GM06990 (cell line): ENCODE measurements at regions not wholly inside any gene's neighbourhood (a gene's known extent, or its start where the extent isn't known, plus 50 kb on each side); places are given as distances from the start of the nearest gene placed in this dataset.

Source experiments
- DNase-seq: peaks from one replicate; pipeline ENCODE4 v3.0.0-alpha.2; 2011; ENCODE audit not compliant: insufficient read length; ENCODE audit errors: extremely low read depth
- H3K27me3 ChIP-seq: replicated peaks from 2 replicates; pipeline ENCODE4 v1.6.0; 2011; ENCODE audit warnings: low read length; ENCODE audit not compliant: control insufficient read depth, insufficient read depth
- H3K36me3 ChIP-seq: 2 replicates; pipeline ENCODE4 v1.5.1; 2011; ENCODE audit warnings: low read length; ENCODE audit not compliant: control insufficient read depth, insufficient read depth
- H3K4me3 ChIP-seq: replicated peaks from 2 replicates; pipeline ENCODE4 v1.5.1; 2011; ENCODE audit warnings: low read depth, mild to moderate bottlenecking, control low read depth, low read length
- TF ChIP-seq, protein P1 (sequence below): IDR thresholded peaks from 2 replicates; pipeline ENCODE4 v1.5.1; 2011; ENCODE audit warnings: low read length, control low read depth, mild to moderate bottlenecking, inconsistent platforms; ENCODE audit not compliant: insufficient read depth, poor library complexity, severe bottlenecking

DNA sequence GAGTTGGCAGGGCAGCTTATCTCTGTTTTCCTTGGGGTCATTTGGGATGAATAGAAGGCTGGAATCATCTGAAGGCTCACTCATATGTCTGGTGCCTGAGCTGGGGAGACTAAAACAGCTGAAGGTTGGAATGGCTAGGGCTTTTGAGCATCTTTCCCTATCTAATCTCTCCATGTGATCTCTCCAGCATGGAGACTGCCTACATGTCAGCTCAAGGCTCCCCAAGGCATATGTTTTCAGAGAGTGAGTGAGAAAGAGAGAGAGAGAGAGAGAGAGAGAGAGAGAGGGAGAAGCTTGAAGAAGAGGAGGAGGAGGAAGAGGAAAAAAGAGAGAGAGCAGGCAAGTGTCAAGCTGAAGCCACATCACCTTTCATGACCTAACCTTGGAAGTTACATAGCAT, 143.4 kb downstream of the EBLN2 start:
- H3K4me3 ChIP-seq: no peak overlapping the region
- TF ChIP-seq, protein P1, sequence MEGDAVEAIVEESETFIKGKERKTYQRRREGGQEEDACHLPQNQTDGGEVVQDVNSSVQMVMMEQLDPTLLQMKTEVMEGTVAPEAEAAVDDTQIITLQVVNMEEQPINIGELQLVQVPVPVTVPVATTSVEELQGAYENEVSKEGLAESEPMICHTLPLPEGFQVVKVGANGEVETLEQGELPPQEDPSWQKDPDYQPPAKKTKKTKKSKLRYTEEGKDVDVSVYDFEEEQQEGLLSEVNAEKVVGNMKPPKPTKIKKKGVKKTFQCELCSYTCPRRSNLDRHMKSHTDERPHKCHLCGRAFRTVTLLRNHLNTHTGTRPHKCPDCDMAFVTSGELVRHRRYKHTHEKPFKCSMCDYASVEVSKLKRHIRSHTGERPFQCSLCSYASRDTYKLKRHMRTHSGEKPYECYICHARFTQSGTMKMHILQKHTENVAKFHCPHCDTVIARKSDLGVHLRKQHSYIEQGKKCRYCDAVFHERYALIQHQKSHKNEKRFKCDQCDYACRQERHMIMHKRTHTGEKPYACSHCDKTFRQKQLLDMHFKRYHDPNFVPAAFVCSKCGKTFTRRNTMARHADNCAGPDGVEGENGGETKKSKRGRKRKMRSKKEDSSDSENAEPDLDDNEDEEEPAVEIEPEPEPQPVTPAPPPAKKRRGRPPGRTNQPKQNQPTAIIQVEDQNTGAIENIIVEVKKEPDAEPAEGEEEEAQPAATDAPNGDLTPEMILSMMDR: no peak
- H3K36me3 ChIP-seq: no peaks in the 10 kb centered on the region
- no peaks in the 10 kb centered on the region for H3K27me3 ChIP-seq
- DNase-seq: no peak

DNA sequence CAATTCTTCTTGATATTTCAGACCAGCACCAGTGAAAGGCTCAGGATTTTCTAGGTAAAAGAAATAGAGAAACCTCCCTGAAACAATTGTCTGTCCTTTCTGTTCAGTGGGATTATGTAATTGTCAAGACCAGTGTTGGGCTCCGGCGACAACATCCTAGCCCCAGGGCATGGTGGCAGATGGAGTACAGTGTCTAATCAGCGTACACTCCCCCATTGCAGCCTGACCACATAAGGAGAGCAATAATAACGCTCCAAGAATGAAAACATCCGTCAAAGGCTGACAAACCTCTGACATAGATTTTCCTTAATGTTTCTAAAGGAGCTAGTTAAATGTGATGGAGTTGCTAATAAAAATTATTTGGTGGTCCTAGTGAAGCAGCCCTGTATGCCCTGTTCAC, 144.6 kb downstream of the EBLN2 start:
- no peak for DNase-seq
- no peaks in the 10 kb centered on the region; the same call in 1 of the 2 replicates for H3K27me3 ChIP-seq
- H3K4me3 ChIP-seq: no peak overlapping the region
- no peaks in the 10 kb centered on the region for H3K36me3 ChIP-seq
- TF ChIP-seq, protein P1: no peak

DNA sequence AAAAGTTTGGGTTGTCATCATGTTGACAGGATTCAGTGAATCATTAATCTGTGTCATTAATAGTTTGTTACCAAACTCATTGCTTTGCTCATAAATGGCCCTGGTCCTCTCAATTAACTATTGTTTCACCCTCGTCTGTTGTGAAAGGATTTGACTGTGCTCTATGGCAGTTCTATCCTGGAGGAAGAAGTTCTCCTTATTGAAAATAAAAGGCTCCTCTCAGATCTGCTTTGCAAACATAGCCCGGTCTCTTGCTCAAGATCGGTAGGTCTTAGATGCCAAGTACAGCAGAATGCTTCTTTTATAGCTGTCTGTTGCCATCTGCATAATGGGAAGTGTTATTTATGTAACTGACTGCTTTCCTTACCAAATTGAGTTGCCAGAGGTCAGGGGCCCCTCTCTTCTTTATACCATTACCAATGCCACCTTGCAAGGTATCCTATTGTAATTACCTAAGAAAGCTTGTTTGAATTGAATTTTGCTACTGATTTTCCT, 146.5 kb downstream of the EBLN2 start:
- peaks cover 1% of the 10 kb centered on the region for H3K27me3 ChIP-seq
- TF ChIP-seq, protein P1: no peak
- H3K4me3 ChIP-seq: no peak overlapping the region
- no peak for DNase-seq
- H3K36me3 ChIP-seq: no peaks in the 10 kb centered on the region

DNA sequence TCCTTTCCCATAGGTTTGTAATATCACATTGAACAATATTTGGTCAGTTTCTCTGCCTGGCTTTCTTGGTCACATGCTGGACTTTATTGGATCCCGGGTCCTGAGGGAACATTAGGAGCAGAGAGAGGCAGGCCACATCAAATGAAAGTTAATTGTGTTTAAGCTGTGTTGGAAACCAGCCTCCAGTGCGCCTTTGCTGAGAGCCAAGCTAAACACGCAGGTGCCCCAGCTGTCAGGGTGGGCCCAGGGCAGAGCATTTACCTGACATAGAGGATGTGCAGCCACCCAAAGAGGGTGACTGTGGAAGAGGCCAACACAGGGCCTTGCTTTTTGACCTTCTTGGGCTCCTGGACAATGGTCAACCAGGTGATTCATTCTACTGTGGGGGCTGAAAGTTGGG, 149.3 kb downstream of the EBLN2 start:
- TF ChIP-seq, protein P1: no peak
- Histone ChIP-seq H3K4me3 (no peak overlapping the region), H3K36me3 (no peaks in the 10 kb centered on the region)

DNA sequence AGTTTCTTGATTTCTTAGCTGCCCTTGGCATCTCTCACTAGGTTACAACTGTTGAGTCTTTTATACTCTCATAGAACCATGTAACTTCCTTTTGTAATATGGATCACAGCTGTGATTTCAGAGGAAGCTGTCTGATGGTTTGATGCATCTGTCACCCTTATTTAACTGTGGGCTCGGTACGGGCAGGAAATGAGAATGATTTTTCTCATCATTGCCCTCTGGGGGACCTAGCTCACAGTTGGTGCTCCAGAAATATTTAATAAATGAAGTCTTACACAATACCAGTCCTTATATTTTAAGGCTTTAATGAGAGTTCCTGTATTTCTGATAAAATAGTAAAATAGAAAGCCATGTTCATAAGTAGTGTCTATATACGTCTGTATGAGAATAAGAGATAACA, 151.2 kb downstream of the EBLN2 start:
- DNase-seq: no peak
- TF ChIP-seq, protein P1: no peak
- Histone ChIP-seq H3K36me3 (no peaks in the 10 kb centered on the region), H3K27me3 (peaks cover 1% of the 10 kb centered on the region), H3K4me3 (no peak overlapping the region)

More for the DNA sequence above, 149.3 kb downstream of the EBLN2 start:
- peaks cover 1% of the 10 kb centered on the region for H3K27me3 ChIP-seq
- no peak for DNase-seq

DNA sequence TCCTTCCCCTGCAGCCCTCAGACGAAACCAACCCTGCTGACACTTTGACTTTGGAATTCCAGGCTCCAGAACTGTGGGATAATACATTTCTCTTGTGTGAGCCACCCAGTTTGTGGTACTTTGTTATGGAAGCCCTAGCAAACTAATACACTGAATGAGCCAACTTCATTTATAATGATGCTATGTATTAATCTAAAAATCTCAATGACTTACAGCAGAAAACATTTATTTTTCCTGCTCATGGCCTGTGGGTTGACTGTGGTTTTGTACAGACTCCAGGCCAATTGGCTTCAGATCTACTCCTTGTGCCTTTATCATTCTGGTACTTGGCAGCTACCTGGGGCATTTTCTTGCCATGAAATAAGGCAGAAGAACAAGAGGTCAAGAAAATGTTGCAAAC, 152.4 kb downstream of the EBLN2 start:
- no peaks in the 10 kb centered on the region for H3K36me3 ChIP-seq
- TF ChIP-seq, protein P1: no peak
- H3K4me3 ChIP-seq: no peak overlapping the region
- DNase-seq: no peak
- H3K27me3 ChIP-seq: peaks cover 1% of the 10 kb centered on the region
